A673 (cell line): ENCODE measurements at regions not wholly inside any gene's neighbourhood (a gene's known extent, or its start where the extent isn't known, plus 50 kb on each side); places are given as distances from the start of the nearest gene placed in this dataset.

Source experiments
- EZH2 ChIP-seq: fragments of 200-600 bp; sonication (generic); IDR thresholded peaks from 2 replicates; pipeline ENCODE4 v1.6.1; 2017; ENCODE audit warnings: borderline replicate concordance, low read depth, mild to moderate bottlenecking, mixed read lengths, antibody characterized with exemption, low read length; ENCODE audit not compliant: poor library complexity, severe bottlenecking
- TF ChIP-seq, protein P1 (sequence below): fragments of 300-800, 200-600 bp; sonication (generic); conservative IDR thresholded peaks from 2 replicates; pipeline ENCODE4 v1.5.1; 2017; ENCODE audit warnings: low read depth, mild to moderate bottlenecking, antibody characterized with exemption, low read length, moderate library complexity, mixed read lengths

DNA sequence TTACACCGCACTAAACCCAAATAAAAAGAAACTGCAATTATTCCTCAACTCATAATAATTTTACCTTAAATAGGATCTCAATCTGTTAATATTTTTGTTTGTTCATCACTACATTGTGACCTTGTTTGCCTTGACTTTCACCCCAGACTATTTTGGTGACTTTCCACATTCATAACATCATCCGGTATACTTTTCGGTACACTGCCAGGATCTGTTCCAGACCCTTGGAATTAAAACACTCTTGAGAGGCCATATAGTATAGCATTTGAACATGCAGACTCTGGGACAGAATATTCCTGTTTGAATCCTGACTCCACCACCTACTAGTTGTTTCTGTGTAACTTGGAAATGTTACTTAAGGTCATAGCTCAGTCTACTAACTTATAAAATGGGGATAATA, 577.4 kb downstream of the METTL4 start:
- TF ChIP-seq, protein P1, sequence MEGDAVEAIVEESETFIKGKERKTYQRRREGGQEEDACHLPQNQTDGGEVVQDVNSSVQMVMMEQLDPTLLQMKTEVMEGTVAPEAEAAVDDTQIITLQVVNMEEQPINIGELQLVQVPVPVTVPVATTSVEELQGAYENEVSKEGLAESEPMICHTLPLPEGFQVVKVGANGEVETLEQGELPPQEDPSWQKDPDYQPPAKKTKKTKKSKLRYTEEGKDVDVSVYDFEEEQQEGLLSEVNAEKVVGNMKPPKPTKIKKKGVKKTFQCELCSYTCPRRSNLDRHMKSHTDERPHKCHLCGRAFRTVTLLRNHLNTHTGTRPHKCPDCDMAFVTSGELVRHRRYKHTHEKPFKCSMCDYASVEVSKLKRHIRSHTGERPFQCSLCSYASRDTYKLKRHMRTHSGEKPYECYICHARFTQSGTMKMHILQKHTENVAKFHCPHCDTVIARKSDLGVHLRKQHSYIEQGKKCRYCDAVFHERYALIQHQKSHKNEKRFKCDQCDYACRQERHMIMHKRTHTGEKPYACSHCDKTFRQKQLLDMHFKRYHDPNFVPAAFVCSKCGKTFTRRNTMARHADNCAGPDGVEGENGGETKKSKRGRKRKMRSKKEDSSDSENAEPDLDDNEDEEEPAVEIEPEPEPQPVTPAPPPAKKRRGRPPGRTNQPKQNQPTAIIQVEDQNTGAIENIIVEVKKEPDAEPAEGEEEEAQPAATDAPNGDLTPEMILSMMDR: no peak
- TF ChIP-seq EZH2: no peak
